Psoas muscle (tissue), 7 donors: ENCODE measurements at regions not wholly inside any gene's neighbourhood (a gene's known extent, or its start where the extent isn't known, plus 50 kb on each side); places are given as distances from the start of the nearest gene placed in this dataset.

Experiments used
- ATAC-seq, 4 donors: fragments of 200-7000 bp; cut with Tn5 transposase; one replicate each; pipeline ENCODE4 v1.9.1; 2020; ENCODE audit warnings: moderate library complexity in 3 of 4, mild to moderate bottlenecking in 2 of 4
- DNase-seq, 2 donors: peaks; one replicate each; pipeline ENCODE4 v3.0.0-alpha.2; 2020
- H3K27ac ChIP-seq: fragments of 200-600 bp; one replicate; pipeline ENCODE4 v1.8.0; 2022
- H3K27me3 ChIP-seq, 3 donors: fragments of 200-600 bp in 1 of 3; one replicate each; pipeline versions ENCODE4 v1.6.1 to v1.8.0; 2013 to 2022; ENCODE audit warnings: low read length in 2 of 3, mild to moderate bottlenecking in 2 of 3, moderate library complexity in 1 of 3; ENCODE audit not compliant: insufficient read depth in 3 of 3
- H3K36me3 ChIP-seq, 2 donors: fragments of 200-600 bp in 1 of 2; one replicate each; pipeline versions ENCODE4 v1.6.1 to v1.8.0; 2013 to 2022; ENCODE audit warnings: low read depth in 1 of 2, mild to moderate bottlenecking in 1 of 2, moderate library complexity in 1 of 2; ENCODE audit not compliant: insufficient read depth in 1 of 2
- H3K4me1 ChIP-seq: fragments of 200-600 bp; one replicate; pipeline ENCODE4 v1.8.0; 2022
- H3K4me3 ChIP-seq: fragments of 200-600 bp; one replicate; pipeline ENCODE4 v1.8.0; 2022; ENCODE audit warnings: mild to moderate bottlenecking
- H3K9me3 ChIP-seq: fragments of 200-600 bp; one replicate; pipeline ENCODE4 v1.8.0; 2022
- CTCF ChIP-seq: fragments of 200-600 bp; IDR thresholded peaks from one replicate; pipeline ENCODE4 v1.8.0; 2022; ENCODE audit warnings: antibody characterized with exemption
- WGBS, 3 donors: extraction: QIAGEN DNeasy Blood & Tissue Kit; methylation state at CpG; one replicate each; pipeline versions ENCODE4 v1.1.6 to v1.1.7; 2013; 5-methylcytosine and 5-hydroxymethylcytosine counted together
- intact Hi-C, 2 donors: fragments of 100-400 bp; cut with DNase I; formaldehyde crosslinking; loops; one replicate each; pipeline versions ENCODE4 v1.11.0 to v1.14.2; 2022
- donor health status: healthy with polysubstance abuse.
- donor health status: DM: no; HTN: no; CAD: no; lungs with moderate emphysema.
- donor health status: Bipolar disorder and iron deficiency.
- donor health status: healthy.
- donor health status: DM: yes; HTN: yes; CAD: no.
- donor health status: DM: no; HTN: no; CAD: no.
- donor health status: DM: yes; HTN: yes; CAD: no.

- TF ChIP-seq CTCF = no peak
- ATAC-seq = no peak
- intact Hi-C loops = no loop called here
Measured at GRCh38 chr3:59567661-59568060, 517.8 kb upstream of the CFAP20DC start.

GRCh38 chr3:59566481-59566975, 516.7 kb upstream of the CFAP20DC start:
- H3K4me1 ChIP-seq = no peaks in the 10 kb centered on the region
- intact Hi-C loops = no loop called here
- H3K9me3 ChIP-seq = no peaks in the 10 kb centered on the region
- H3K27ac ChIP-seq = no peak overlapping the region
- no peak overlapping the region for H3K4me3 ChIP-seq
- TF ChIP-seq CTCF = no peak
- ATAC-seq (no peak), DNase-seq (no peak)
- no peaks in the 10 kb centered on the region for H3K36me3 ChIP-seq
- 92 to 97% (median 93%) methylated on average over 6 of the region's 6 CpGs for WGBS, 3 donors
- peaks cover 0 to 3% (median 0%) of the 10 kb centered on the region in 3 donors for H3K27me3 ChIP-seq

More at GRCh38 chr3:59567661-59568060, 517.8 kb upstream of the CFAP20DC start:
- no peaks in the 10 kb centered on the region for H3K4me1 ChIP-seq
- no peaks in the 10 kb centered on the region for H3K36me3 ChIP-seq
- no peaks in the 10 kb centered on the region for H3K9me3 ChIP-seq
- DNase-seq = no peak
- no peak overlapping the region for H3K27ac ChIP-seq
- 59 to 64% (median 62%) methylated on average over 2 of the region's 2 CpGs for WGBS, 3 donors
- peaks cover 0 to 3% (median 0%) of the 10 kb centered on the region in 3 donors for H3K27me3 ChIP-seq
- H3K4me3 ChIP-seq = no peak overlapping the region

- ATAC-seq = no peak
- no peak for DNase-seq
- 67 to 80% (median 68%) methylated on average over 2 of the region's 2 CpGs for WGBS, 3 donors
Measured at GRCh38 chr3:59565125-59565524, 515.3 kb upstream of the CFAP20DC start.

GRCh38 chr3:59563966-59564365, 514.1 kb upstream of the CFAP20DC start:
- no peak for ATAC-seq
- no peak overlapping the region for H3K27ac ChIP-seq
- intact Hi-C loops = no loop called here
- TF ChIP-seq CTCF = no peak
- H3K27me3 ChIP-seq = peaks cover 0 to 3% (median 0%) of the 10 kb centered on the region in 3 donors
- H3K36me3 ChIP-seq = no peaks in the 10 kb centered on the region
- H3K4me3 ChIP-seq = no peak overlapping the region
- no peaks in the 10 kb centered on the region for H3K4me1 ChIP-seq
- no peak for DNase-seq
- no peaks in the 10 kb centered on the region for H3K9me3 ChIP-seq
- WGBS, 3 donors = 91 to 100% (median 92%) methylated on average over 1 of the region's 1 CpG

More at GRCh38 chr3:59565125-59565524, 515.3 kb upstream of the CFAP20DC start:
- Histone ChIP-seq H3K27ac (no peak overlapping the region), H3K27me3 (peaks cover 0 to 3% (median 0%) of the 10 kb centered on the region in 3 donors), H3K9me3 (no peaks in the 10 kb centered on the region), H3K4me3 (no peak overlapping the region), H3K36me3 (no peaks in the 10 kb centered on the region), H3K4me1 (no peaks in the 10 kb centered on the region)
- intact Hi-C loops = no loop called here
- TF ChIP-seq CTCF = no peak

GRCh38 chr3:59563072-59563605, 513.3 kb upstream of the CFAP20DC start:
- TF ChIP-seq CTCF = no peak
- Histone ChIP-seq H3K36me3 (no peaks in the 10 kb centered on the region), H3K4me1 (no peaks in the 10 kb centered on the region), H3K27ac (no peak overlapping the region), H3K4me3 (no peak overlapping the region), H3K9me3 (no peaks in the 10 kb centered on the region), H3K27me3 (peaks cover 0 to 3% (median 0%) of the 10 kb centered on the region in 3 donors)
- ATAC-seq (no peak), DNase-seq (no peak)
- intact Hi-C loops = no loop called here
- 92 to 93% (median 92%) methylated on average over 4 of the region's 4 CpGs for WGBS, 3 donors
